PC-3 (cell line): ENCODE measurements at regions not wholly inside any gene's neighbourhood (a gene's known extent, or its start where the extent isn't known, plus 50 kb on each side); places are given as distances from the start of the nearest gene placed in this dataset.

Experiments
- ATAC-seq: fragments of 200-7000 bp; cut with Tn5 transposase; 2 replicates; pipeline ENCODE4 v1.9.1; 2020; ENCODE audit warnings: mild to moderate bottlenecking, moderate library complexity
- BruUV-seq: library from RNA; stranded (reverse); fragments of 400-500 nt; replicated peaks from 2 replicates; lab custom pipeline; 2021; lab: Mats Ljungman, UMichigan
- CTCF ChIA-PET: fragments of 300-600 bp; sonication (Branson Sonifier 250); formaldehyde crosslinking; loops from one replicate; lab custom pipeline; 2022; ENCODE audit warnings: antibody characterized with exemption; lab: Charles Lee
- POLR2A ChIA-PET: fragments of 300-600 bp; sonication (Branson Sonifier 250); formaldehyde crosslinking; loops from one replicate; lab custom pipeline; 2022; ENCODE audit warnings: antibody characterized with exemption; ENCODE audit not compliant: unreplicated experiment; lab: Charles Lee
- DNase-seq: peaks from one replicate; pipeline ENCODE4 v3.0.0-alpha.2; 2015
- H2AFZ ChIP-seq: fragments of 300-600 bp; sonication (generic); 2 replicates; pipeline ENCODE4 v1.6.0; 2016; ENCODE audit warnings: antibody characterized with exemption, low read length
- H3F3A ChIP-seq: fragments of 300-600 bp; sonication (generic); one replicate; pipeline ENCODE4 v1.6.0; 2017; ENCODE audit warnings: antibody characterized with exemption, low read length, control low read depth, mild to moderate bottlenecking; ENCODE audit not compliant: unreplicated experiment
- H3K27ac ChIP-seq: fragments of 300-600 bp; sonication (generic); 2 replicates; pipeline ENCODE4 v1.5.1; 2016; ENCODE audit warnings: mild to moderate bottlenecking, low read length
- H3K27me3 ChIP-seq: fragments of 300-600 bp; sonication (generic); 2 replicates; pipeline ENCODE4 v1.6.1; 2016; ENCODE audit warnings: low read length, mixed read lengths
- H3K36me3 ChIP-seq: fragments of 300-600 bp; sonication (generic); 2 replicates; pipeline ENCODE4 v1.6.1; 2016; ENCODE audit warnings: low read depth, mixed run types, low read length, mixed read lengths
- H3K4me1 ChIP-seq: fragments of 300-600 bp; sonication (generic); 2 replicates; pipeline ENCODE4 v1.5.1; 2016; ENCODE audit warnings: low read length; ENCODE audit not compliant: insufficient read depth
- H3K4me2 ChIP-seq: fragments of 300-600 bp; sonication (generic); 2 replicates; pipeline ENCODE4 v1.6.0; 2016; ENCODE audit warnings: low read length
- H3K4me3 ChIP-seq: fragments of 300-600 bp; sonication (generic); 2 replicates; pipeline ENCODE4 v1.5.1; 2016; ENCODE audit warnings: mild to moderate bottlenecking, low read length, mixed read lengths
- H3K79me2 ChIP-seq: fragments of 300-600 bp; sonication (generic); 2 replicates; pipeline ENCODE4 v1.6.1; 2017; ENCODE audit warnings: low read length, mixed read lengths
- H3K9ac ChIP-seq: fragments of 300-600 bp; sonication (generic); 2 replicates; pipeline ENCODE4 v1.6.0; 2016; ENCODE audit warnings: mild to moderate bottlenecking, low read length
- H3K9me2 ChIP-seq: fragments of 300-600 bp; sonication (generic); replicated peaks from 2 replicates; pipeline ENCODE4 v1.6.1; 2016; ENCODE audit warnings: mixed run types, low read length, mixed read lengths
- H3K9me3 ChIP-seq: fragments of 300-600 bp; sonication (generic); 2 replicates; pipeline ENCODE4 v1.6.1; 2016; ENCODE audit warnings: low read length, mixed read lengths
- H4K20me1 ChIP-seq: fragments of 300-600 bp; sonication (generic); 2 replicates; pipeline ENCODE4 v1.6.1; 2016; ENCODE audit warnings: low read length, mixed read lengths
- CTCF ChIP-seq: fragments of 300-600 bp; sonication (generic); conservative IDR thresholded peaks from 2 replicates; pipeline ENCODE4 v1.5.1; 2017; ENCODE audit warnings: antibody characterized with exemption, low read depth, mild to moderate bottlenecking, low read length
- EZH2 ChIP-seq: fragments of 300-600 bp; sonication (generic); IDR thresholded peaks from one replicate; pipeline ENCODE4 v1.6.1; 2017; ENCODE audit warnings: antibody characterized with exemption, mild to moderate bottlenecking, low read length; ENCODE audit not compliant: unreplicated experiment
- EZH2phosphoT487 ChIP-seq: fragments of 300-600 bp; sonication (generic); IDR thresholded peaks from 2 replicates; pipeline ENCODE4 v1.6.1; 2018; ENCODE audit warnings: mild to moderate bottlenecking, antibody characterized with exemption, low read length, borderline replicate concordance
- intact Hi-C: fragments of 100-400 bp; cut with micrococcal nuclease; formaldehyde crosslinking; loops from 2 replicates; pipeline ENCODE4 v1.9.0; 2023

- intact Hi-C loops, result no loop called here
- Histone ChIP-seq H3K4me2 (no peak overlapping the region), H2AFZ (no peak overlapping the region), H3K9me2 (no peaks in the 10 kb centered on the region), H3K36me3 (no peaks in the 10 kb centered on the region), H3K27ac (no peak overlapping the region), H3K9me3 (no peaks in the 10 kb centered on the region), H3K4me1 (peaks cover 27% of the 10 kb centered on the region), H3F3A (no peaks in the 10 kb centered on the region), H3K4me3 (no peak overlapping the region), H3K79me2 (no peaks in the 10 kb centered on the region), H4K20me1 (no peaks in the 10 kb centered on the region), H3K27me3 (no peaks in the 10 kb centered on the region), H3K9ac (no peak overlapping the region)
- ChIA-PET CTCF (no interaction called here), POLR2A (no interaction called here)
- ATAC-seq, result no peak
- BruUV-seq, result no TSS peak
- TF ChIP-seq EZH2, result no peak
- no peak for TF ChIP-seq EZH2phosphoT487
- TF ChIP-seq CTCF, result no peak
- peak; percentile 47 for DNase-seq
These were observed 452.8 kb downstream of the NFIB start for GRCh38 chr9:13860946-13861640.

GRCh38 chr9:13860019-13860418, 453.9 kb downstream of the NFIB start:
- BruUV-seq, result no TSS peak
- no peak for DNase-seq

More at GRCh38 chr9:13860019-13860418, 453.9 kb downstream of the NFIB start:
- H3F3A ChIP-seq, result no peaks in the 10 kb centered on the region
- no peak overlapping the region for H3K4me2 ChIP-seq
- H2AFZ ChIP-seq, result no peak overlapping the region
- H3K79me2 ChIP-seq, result no peaks in the 10 kb centered on the region
- TF ChIP-seq EZH2phosphoT487 (no peak), CTCF (no peak), EZH2 (no peak)
- no peaks in the 10 kb centered on the region for H3K27me3 ChIP-seq
- no peak overlapping the region for H3K9ac ChIP-seq
- H4K20me1 ChIP-seq, result no peaks in the 10 kb centered on the region
- no peak overlapping the region for H3K27ac ChIP-seq
- no peak overlapping the region for H3K4me3 ChIP-seq
- H3K4me1 ChIP-seq, result peaks cover 27% of the 10 kb centered on the region
- ATAC-seq, result no peak
- no peaks in the 10 kb centered on the region for H3K9me3 ChIP-seq
- intact Hi-C loops, result no loop called here
- ChIA-PET CTCF (no interaction called here), POLR2A (no interaction called here)
- no peaks in the 10 kb centered on the region for H3K9me2 ChIP-seq
- H3K36me3 ChIP-seq, result no peaks in the 10 kb centered on the region
